ENCODE measurements at regions not wholly inside any gene's neighbourhood (a gene's known extent, or its start where the extent isn't known, plus 50 kb on each side); places are given as distances from the start of the nearest gene placed in this dataset.

DNA sequence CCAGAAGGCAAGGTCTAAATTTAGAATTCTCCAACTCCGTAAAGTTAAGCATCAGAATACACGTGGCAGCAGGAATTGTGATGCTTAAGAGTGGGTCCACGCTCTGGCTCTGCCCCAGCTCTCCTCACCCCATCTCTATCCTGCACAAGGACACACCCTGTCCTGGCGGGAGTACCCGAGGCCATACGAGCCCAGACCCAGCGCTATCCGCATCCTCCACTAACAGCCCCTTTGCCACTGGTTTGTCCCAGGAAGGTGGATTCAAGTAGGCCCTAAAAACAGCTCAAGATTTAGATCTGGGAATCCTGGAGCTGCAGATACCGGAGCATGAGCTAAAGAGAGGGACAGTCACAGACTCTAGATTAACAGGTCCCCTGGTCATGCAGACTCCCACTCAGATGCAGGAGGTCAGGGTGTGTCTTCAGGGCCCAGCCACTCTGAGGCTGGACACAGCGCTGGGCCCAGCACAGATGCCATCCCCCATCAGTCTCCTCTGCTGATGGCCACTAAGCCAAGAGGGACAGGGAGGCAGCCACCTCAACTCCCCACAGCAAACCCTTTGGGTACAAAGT is 393.3 kb downstream of the NPHP4 start:
- Histone ChIP-seq H3K27me3 (ENCODE audit: insufficient read depth, low read length) (no peaks in the 10 kb centered on the region), H3K27ac (ENCODE audit: low read depth, low read length) (no peak overlapping the region), H3K36me3 (ENCODE audit: insufficient read depth, low read length) (no peaks in the 10 kb centered on the region), H4K20me1 (ENCODE audit: insufficient read depth, low read length) (no peaks in the 10 kb centered on the region), H3K4me1 (ENCODE audit: insufficient read depth, low read length) (no peaks in the 10 kb centered on the region), H3K79me2 (ENCODE audit: insufficient read depth, low read length) (no peaks in the 10 kb centered on the region), H3K4me3 (ENCODE audit: insufficient read depth, low read length) (no peak overlapping the region), H2AFZ (ENCODE audit: low read length) (no peak overlapping the region), H3K4me2 (ENCODE audit: insufficient read depth, low read length) (no peak overlapping the region), H3K9me3 (ENCODE audit: low read depth, low read length) (no peaks in the 10 kb centered on the region)
- DNase-seq (ENCODE audit: insufficient read length, low spot score, missing footprints): no peak
- TF ChIP-seq, protein P1, sequence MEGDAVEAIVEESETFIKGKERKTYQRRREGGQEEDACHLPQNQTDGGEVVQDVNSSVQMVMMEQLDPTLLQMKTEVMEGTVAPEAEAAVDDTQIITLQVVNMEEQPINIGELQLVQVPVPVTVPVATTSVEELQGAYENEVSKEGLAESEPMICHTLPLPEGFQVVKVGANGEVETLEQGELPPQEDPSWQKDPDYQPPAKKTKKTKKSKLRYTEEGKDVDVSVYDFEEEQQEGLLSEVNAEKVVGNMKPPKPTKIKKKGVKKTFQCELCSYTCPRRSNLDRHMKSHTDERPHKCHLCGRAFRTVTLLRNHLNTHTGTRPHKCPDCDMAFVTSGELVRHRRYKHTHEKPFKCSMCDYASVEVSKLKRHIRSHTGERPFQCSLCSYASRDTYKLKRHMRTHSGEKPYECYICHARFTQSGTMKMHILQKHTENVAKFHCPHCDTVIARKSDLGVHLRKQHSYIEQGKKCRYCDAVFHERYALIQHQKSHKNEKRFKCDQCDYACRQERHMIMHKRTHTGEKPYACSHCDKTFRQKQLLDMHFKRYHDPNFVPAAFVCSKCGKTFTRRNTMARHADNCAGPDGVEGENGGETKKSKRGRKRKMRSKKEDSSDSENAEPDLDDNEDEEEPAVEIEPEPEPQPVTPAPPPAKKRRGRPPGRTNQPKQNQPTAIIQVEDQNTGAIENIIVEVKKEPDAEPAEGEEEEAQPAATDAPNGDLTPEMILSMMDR (IDR thresholded peaks at IDR 0.05; ENCODE audit: extremely low read depth, low read depth, low read length): no peak

DNA sequence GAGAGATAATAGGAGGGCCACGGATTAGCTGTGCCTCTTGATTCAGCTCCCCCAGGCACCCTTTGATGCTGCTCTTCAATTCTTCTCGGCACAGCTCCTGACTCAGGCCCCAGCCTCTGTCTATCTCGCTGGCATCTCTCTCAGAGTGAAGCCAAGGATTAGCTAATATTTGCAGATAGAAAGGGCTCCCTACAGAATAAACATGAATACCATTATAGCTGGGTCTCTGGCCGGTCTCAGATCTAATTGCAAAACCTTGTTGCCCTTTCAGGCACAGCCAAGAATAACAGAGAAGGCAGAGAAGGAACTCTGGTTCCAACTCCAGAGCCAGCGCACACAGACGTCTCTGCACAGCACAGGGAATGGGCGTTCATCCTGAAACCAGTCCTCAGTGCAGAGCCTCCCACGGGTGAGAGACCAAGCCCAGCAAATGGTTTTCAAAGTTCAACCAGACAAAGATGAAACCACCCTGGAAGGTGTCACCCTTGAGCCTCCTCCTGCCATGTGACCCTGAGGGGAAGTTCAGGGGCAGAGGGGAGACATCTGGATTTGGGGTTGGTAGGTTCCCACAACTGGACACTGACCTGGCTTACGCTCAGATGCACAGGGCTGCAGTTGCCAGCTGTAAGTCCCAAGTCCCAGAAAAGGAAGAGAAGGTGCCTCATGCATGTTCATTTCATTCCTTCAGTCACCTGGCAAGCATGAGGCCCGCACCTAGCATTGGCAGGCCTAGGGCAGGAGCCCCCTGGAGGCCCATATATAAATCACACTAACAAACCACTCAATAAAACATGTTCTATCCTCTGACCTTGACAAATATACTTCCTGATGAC is 394.0 kb downstream of the NPHP4 start:
- H2AFZ ChIP-seq (ENCODE audit: low read length): no peak overlapping the region
- no peak overlapping the region for H3K4me2 ChIP-seq (ENCODE audit: insufficient read depth, low read length)
- no peaks in the 10 kb centered on the region for H4K20me1 ChIP-seq (ENCODE audit: insufficient read depth, low read length)
- H3K36me3 ChIP-seq (ENCODE audit: insufficient read depth, low read length): no peaks in the 10 kb centered on the region
- TF ChIP-seq, protein P1 (IDR thresholded peaks at IDR 0.05; ENCODE audit: extremely low read depth, low read depth, low read length): no peak
- no peaks in the 10 kb centered on the region for H3K9me3 ChIP-seq (ENCODE audit: low read depth, low read length)
- DNase-seq (ENCODE audit: insufficient read length, low spot score, missing footprints): no peak
- H3K27me3 ChIP-seq (ENCODE audit: insufficient read depth, low read length): no peaks in the 10 kb centered on the region
- no peaks in the 10 kb centered on the region for H3K79me2 ChIP-seq (ENCODE audit: insufficient read depth, low read length)
- no peak overlapping the region for H3K27ac ChIP-seq (ENCODE audit: low read depth, low read length)
- H3K4me3 ChIP-seq (ENCODE audit: insufficient read depth, low read length): no peak overlapping the region
- no peaks in the 10 kb centered on the region for H3K4me1 ChIP-seq (ENCODE audit: insufficient read depth, low read length)

DNA sequence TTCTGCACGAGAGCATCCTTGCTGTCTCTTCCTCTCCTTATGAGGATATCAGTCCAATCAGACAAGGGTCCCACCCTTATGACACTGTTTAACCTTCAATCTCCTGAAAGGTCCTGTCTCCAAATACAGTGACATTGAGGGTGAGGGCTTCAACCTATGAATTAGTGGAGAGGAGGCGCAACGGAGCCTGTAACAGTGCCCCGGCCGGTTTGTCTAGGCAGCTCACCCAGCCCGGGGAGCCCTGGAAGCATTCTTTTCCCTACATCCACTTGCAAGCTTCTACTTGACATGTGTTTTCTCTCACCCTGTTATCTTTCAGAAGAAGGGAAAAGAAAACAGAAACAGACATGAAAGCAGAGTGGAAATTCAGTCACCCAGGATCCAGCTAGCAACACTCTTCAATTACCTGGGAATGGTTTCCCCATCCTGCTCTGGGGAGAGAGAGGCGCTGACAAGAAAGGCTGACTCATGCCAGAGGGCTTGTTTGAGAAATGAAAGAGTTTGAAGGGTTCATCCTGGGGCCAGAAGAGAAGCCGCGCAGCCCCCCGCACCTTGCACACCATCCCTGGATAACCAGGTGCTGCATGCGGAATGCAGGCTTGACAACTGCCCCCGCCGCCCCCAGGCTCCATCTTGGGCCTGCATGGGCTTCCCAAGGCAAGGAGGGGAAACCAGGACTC is 394.9 kb downstream of the NPHP4 start:
- Histone ChIP-seq H3K27me3 (ENCODE audit: insufficient read depth, low read length) (no peaks in the 10 kb centered on the region), H3K27ac (ENCODE audit: low read depth, low read length) (no peak overlapping the region), H4K20me1 (ENCODE audit: insufficient read depth, low read length) (no peaks in the 10 kb centered on the region), H3K4me1 (ENCODE audit: insufficient read depth, low read length) (no peaks in the 10 kb centered on the region), H2AFZ (ENCODE audit: low read length) (no peak overlapping the region), H3K79me2 (ENCODE audit: insufficient read depth, low read length) (no peaks in the 10 kb centered on the region), H3K36me3 (ENCODE audit: insufficient read depth, low read length) (no peaks in the 10 kb centered on the region), H3K9me3 (ENCODE audit: low read depth, low read length) (no peaks in the 10 kb centered on the region), H3K4me3 (ENCODE audit: insufficient read depth, low read length) (no peak overlapping the region), H3K4me2 (ENCODE audit: insufficient read depth, low read length) (no peak overlapping the region)
- DNase-seq (ENCODE audit: insufficient read length, low spot score, missing footprints): no peak
- TF ChIP-seq, protein P1 (IDR thresholded peaks at IDR 0.05; ENCODE audit: extremely low read depth, low read depth, low read length): no peak

DNA sequence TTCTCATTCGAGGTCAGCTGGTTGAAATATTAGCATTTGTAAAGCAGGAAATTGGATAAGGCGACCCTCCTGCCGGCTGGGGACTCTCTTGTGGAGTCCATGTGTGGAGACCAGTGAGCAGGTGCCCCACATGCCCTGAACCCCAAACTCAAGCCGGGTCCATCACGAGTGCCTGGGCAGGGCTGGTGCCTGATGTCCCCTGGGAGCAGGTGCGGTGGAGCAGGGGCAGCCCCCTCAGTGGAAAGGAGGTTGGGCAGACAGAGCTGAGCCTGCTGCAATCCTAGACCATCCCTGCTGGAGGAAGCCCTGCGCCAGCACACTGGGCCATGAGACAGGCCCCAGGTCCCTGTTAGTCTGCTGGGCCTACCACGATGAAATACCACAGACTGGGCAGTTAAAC is 395.6 kb downstream of the NPHP4 start:
- Histone ChIP-seq H2AFZ (ENCODE audit: low read length) (no peak overlapping the region), H3K27ac (ENCODE audit: low read depth, low read length) (no peak overlapping the region), H3K36me3 (ENCODE audit: insufficient read depth, low read length) (no peaks in the 10 kb centered on the region), H3K9me3 (ENCODE audit: low read depth, low read length) (no peaks in the 10 kb centered on the region), H4K20me1 (ENCODE audit: insufficient read depth, low read length) (no peaks in the 10 kb centered on the region), H3K27me3 (ENCODE audit: insufficient read depth, low read length) (no peaks in the 10 kb centered on the region), H3K79me2 (ENCODE audit: insufficient read depth, low read length) (no peaks in the 10 kb centered on the region), H3K4me2 (ENCODE audit: insufficient read depth, low read length) (no peak overlapping the region), H3K4me3 (ENCODE audit: insufficient read depth, low read length) (no peak overlapping the region), H3K4me1 (ENCODE audit: insufficient read depth, low read length) (no peaks in the 10 kb centered on the region)
- TF ChIP-seq, protein P1 (IDR thresholded peaks at IDR 0.05; ENCODE audit: extremely low read depth, low read depth, low read length): no peak
- no peak for DNase-seq (ENCODE audit: insufficient read length, low spot score, missing footprints)
